Heart right ventricle (tissue), 16 donors: ENCODE measurements at regions not wholly inside any gene's neighbourhood (a gene's known extent, or its start where the extent isn't known, plus 50 kb on each side); places are given as distances from the start of the nearest gene placed in this dataset.

Source experiments
- ATAC-seq, 8 donors: fragments of 200-7000 bp; cut with Tn5 transposase; one replicate each; pipeline ENCODE4 v1.9.1; 2020; ENCODE audit warnings: mild to moderate bottlenecking in 8 of 8, moderate library complexity in 8 of 8, moderate number of reproducible peaks in 1 of 8
- DNase-seq, 2 donors: peaks; one replicate each; pipeline ENCODE4 v3.0.0-alpha.2; 2020
- H3K27ac ChIP-seq, 10 donors: fragments of 200-600 bp; sonication (generic) in 2 of 10; one replicate each; pipeline versions ENCODE4 v1.5.0 to v1.8.0; 2020 to 2022; ENCODE audit warnings: mild to moderate bottlenecking in 3 of 10
- H3K27me3 ChIP-seq, 7 donors: fragments of 200-600 bp; one replicate each; pipeline ENCODE4 v1.8.0; 2021 to 2022; ENCODE audit warnings: mild to moderate bottlenecking in 2 of 7
- H3K36me3 ChIP-seq, 9 donors: fragments of 200-600 bp; sonication (generic) in 1 of 9; one replicate each; pipeline versions ENCODE4 v1.5.0 to v1.8.0; 2020 to 2022; ENCODE audit warnings: mild to moderate bottlenecking in 2 of 9
- H3K4me1 ChIP-seq, 9 donors: fragments of 200-600 bp; sonication (generic) in 1 of 9; one replicate each; pipeline versions ENCODE4 v1.5.0 to v1.8.0; 2020 to 2022; ENCODE audit warnings: mild to moderate bottlenecking in 4 of 9
- H3K4me3 ChIP-seq, 10 donors: fragments of 200-600 bp; sonication (generic) in 2 of 10; one replicate each; pipeline versions ENCODE4 v1.5.0 to v1.8.0; 2020 to 2022; ENCODE audit warnings: mild to moderate bottlenecking in 7 of 10, moderate library complexity in 2 of 10
- H3K9me3 ChIP-seq, 11 donors: fragments of 200-600 bp in 10 of 11; sonication (generic) in 2 of 11; one replicate each; pipeline versions ENCODE4 v1.5.0 to v1.8.0; 2013 to 2022; ENCODE audit warnings: mild to moderate bottlenecking in 2 of 11, control low read depth in 1 of 11, moderate library complexity in 1 of 11
- WGBS, 2 donors: extraction: QIAGEN DNeasy Blood & Tissue Kit; methylation state at CpG; one replicate each; pipeline ENCODE4 v1.1.7; 2013; ENCODE audit warnings: inconsistent platforms in 1 of 2; 5-methylcytosine and 5-hydroxymethylcytosine counted together
- intact Hi-C, 10 donors: fragments of 100-400 bp; cut with DNase I; formaldehyde crosslinking; loops; one replicate each; pipeline versions ENCODE4 v1.11.1 to v1.14.2; 2022
- TF ChIP-seq, protein P1 (sequence below), 9 donors: fragments of 200-600 bp; sonication (generic) in 2 of 9; IDR thresholded peaks; one replicate each; pipeline versions ENCODE4 v1.5.0 to v1.8.0; 2021 to 2022; ENCODE audit warnings: antibody characterized with exemption in 9 of 9, mild to moderate bottlenecking in 5 of 9, moderate library complexity in 1 of 9
- donor health status: Arrhythmogenic right ventricular cardiomyopathy.
- donor health status: ischemic (EF 13 %, LVEDD 7.1; RV severe dilation, severe dysfunction).
- donor health status: healthy with polysubstance abuse.
- donor health status: DM: no; HTN: yes; CAD: no.
- donor health status: DM: no; HTN: no; CAD: no.
- donor health status: ischemic (EF 25% LVEDD 6.9; RV normal size, moderate dysfunction).
- donor health status: ischemic (EF 25% LVEDD 5.7; RV mildly dilated, moderate dysfunction).
- donor health status: healthy.
- donor health status: DM: yes; HTN: yes; CAD: no.
- donor health status: Ischemic cardiomyopathy.
- donor health status: ischemic (EF 35%, LVEDD 5.7; RV mildly dilated, moderate dysfunction).
- donor health status: nonischemic (EF 11% LVEDD 7.7; RV severe dilation, severe dysfunction).
- donor health status: DM: yes; HTN: yes; CAD: no.
- donor health status: PGD.
- donor health status: ischemic (EF 29% LVEDD 5.4; RV normal size, mild dysfunction).
- donor health status: nonischemic (EF 23%, LVEDD 6.1; RV moderate dilation, normal function).

DNA sequence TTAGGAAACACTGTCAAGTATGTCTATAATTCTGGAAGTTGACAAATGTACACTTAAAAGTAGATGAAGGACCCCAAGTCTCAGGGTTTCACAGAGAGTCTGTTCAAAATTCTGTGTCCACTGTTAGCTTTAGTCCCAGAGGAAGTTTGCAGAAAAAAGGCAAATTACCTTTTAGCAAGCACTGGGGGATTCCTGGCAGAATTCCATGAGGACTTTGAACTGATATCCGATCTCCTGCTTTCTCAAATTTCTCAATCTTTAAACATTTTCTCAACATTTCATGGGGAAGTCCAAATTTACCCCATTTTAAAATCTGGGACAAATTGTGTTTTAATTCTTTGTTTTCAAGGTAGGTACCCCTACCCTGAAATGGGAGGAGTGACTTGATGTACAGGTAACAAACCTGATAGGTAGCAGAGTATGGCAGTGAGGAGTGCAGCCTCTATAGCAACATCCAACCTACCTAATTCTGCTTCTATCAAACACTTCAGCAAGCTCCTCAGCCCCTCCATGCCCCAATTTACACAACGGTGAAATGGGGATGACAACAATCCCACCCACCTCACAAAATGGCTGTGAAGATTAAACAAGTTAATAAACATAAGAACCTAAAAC, 344.9 kb downstream of the OMA1 start:
- TF ChIP-seq, protein P1, sequence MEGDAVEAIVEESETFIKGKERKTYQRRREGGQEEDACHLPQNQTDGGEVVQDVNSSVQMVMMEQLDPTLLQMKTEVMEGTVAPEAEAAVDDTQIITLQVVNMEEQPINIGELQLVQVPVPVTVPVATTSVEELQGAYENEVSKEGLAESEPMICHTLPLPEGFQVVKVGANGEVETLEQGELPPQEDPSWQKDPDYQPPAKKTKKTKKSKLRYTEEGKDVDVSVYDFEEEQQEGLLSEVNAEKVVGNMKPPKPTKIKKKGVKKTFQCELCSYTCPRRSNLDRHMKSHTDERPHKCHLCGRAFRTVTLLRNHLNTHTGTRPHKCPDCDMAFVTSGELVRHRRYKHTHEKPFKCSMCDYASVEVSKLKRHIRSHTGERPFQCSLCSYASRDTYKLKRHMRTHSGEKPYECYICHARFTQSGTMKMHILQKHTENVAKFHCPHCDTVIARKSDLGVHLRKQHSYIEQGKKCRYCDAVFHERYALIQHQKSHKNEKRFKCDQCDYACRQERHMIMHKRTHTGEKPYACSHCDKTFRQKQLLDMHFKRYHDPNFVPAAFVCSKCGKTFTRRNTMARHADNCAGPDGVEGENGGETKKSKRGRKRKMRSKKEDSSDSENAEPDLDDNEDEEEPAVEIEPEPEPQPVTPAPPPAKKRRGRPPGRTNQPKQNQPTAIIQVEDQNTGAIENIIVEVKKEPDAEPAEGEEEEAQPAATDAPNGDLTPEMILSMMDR (IDR thresholded peaks at IDR 0.05): no peak
- no peaks in the 10 kb centered on the region for H3K9me3 ChIP-seq
- 82 to 87% methylated on average over 2 of the region's 2 CpGs for WGBS, 2 donors
- no peak overlapping the region for H3K4me3 ChIP-seq
- H3K27me3 ChIP-seq: no peaks in the 10 kb centered on the region
- no peaks in the 10 kb centered on the region for H3K4me1 ChIP-seq
- no peak overlapping the region for H3K27ac ChIP-seq
- intact Hi-C loops: no loop called here
- H3K36me3 ChIP-seq: no peaks in the 10 kb centered on the region
- DNase-seq: no peak
- ATAC-seq: no peak

DNA sequence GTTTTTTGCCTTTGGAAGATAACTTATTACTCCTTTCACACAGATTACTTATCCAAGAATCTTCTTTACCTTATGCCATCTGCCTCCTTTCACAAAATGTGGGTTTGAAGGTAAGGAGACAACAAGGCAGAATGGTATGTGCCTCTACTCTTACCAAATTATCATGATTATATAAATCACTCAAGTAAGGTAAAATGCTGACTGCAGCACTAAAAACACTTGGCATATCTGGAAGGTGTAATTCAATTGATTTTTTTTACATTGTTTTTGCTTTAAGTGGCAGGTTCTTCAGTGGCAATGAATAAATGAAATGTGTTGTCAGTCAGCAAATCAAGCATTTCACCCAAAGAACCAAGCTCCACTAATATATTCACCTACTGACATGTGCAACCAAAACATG, 346.1 kb downstream of the OMA1 start:
- DNase-seq: no peak
- Histone ChIP-seq H3K4me1 (no peaks in the 10 kb centered on the region), H3K36me3 (no peaks in the 10 kb centered on the region), H3K9me3 (no peaks in the 10 kb centered on the region), H3K27ac (no peak overlapping the region), H3K4me3 (no peak overlapping the region), H3K27me3 (no peaks in the 10 kb centered on the region)
- intact Hi-C loops: no loop called here
- TF ChIP-seq, protein P1 (IDR thresholded peaks at IDR 0.05): no peak
- ATAC-seq: no peak

DNA sequence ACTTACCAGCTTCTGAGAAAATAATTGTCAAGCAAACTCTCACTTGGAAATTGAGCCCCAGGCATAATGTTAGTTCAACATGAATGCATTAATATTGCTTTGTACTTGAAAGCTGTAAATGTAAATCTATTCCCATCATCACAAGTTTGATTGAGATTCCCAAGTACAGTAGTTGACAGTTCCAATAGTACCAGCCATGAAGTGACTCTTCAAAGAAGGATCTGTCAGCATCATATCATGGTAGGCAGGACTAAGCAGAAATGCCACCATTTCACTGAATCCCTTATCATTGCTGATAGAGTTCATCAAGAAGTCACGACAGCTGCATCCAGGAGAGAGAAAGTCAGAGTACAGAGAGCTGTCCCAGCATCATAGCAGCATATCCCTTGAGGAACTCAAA, 348.7 kb downstream of the OMA1 start:
- H3K9me3 ChIP-seq: no peaks in the 10 kb centered on the region
- H3K4me1 ChIP-seq: no peaks in the 10 kb centered on the region
- H3K27me3 ChIP-seq: no peaks in the 10 kb centered on the region
- H3K4me3 ChIP-seq: no peak overlapping the region
- DNase-seq (no peak), ATAC-seq (no peak)
- intact Hi-C loops: no loop called here
- no peaks in the 10 kb centered on the region for H3K36me3 ChIP-seq
- H3K27ac ChIP-seq: no peak overlapping the region
- 43 to 46% methylated on average over 1 of the region's 1 CpG for WGBS, 2 donors
- TF ChIP-seq, protein P1 (IDR thresholded peaks at IDR 0.05): no peak

DNA sequence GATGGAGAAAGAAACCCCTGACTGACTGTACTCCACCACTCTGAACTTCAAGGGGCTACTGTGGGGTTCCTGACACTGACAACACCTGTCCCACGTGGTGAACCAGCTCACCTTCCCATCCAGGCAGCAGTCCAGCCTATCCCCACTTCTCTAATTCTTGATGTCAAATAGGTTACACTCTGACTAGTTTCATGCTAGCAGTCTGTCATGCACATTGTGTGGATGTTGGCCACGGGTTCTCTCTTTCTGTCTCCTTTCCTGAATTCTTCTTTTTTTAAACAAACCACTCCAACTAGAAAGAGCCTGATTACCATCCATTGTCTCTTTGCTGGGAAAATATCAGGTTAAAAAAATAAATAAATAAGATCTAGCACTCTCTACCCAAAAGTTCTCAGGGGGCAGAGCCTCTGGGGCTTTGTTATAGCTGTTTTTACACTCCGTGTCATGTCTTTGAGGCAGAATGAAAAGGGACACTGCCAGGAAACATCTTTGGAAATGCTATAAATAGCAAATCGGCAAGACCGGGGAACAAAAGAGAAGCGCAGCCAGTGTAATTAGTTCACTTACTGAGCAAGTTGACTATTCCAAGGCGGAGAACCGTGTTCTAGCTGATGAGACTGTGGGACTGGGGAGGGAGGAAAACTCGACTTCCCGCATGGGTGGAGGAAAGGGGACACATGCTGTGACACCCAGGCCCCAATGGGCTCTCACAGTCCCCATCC, 356.1 kb downstream of the OMA1 start:
- H3K27me3 ChIP-seq: no peaks in the 10 kb centered on the region
- DNase-seq: peak in 1 of 2 donors; percentile 15
- H3K27ac ChIP-seq: peak overlapping the region in 7 of 10 donors; percentile 10 to 63 (median 53)
- no peaks in the 10 kb centered on the region for H3K9me3 ChIP-seq
- intact Hi-C loops: no loop called here
- WGBS, 2 donors: 20 to 32% methylated on average over 10 of the region's 10 CpGs
- ATAC-seq: peak; percentile 46 to 89 (median 76)
- H3K4me1 ChIP-seq: peaks cover 0 to 21% (median 10%) of the 10 kb centered on the region in 9 donors
- H3K36me3 ChIP-seq: no peaks in the 10 kb centered on the region
- H3K4me3 ChIP-seq: no peak overlapping the region
- TF ChIP-seq, protein P1 (IDR thresholded peaks at IDR 0.05): no peak
